ENCODE measurements at regions not wholly inside any gene's neighbourhood (a gene's known extent, or its start where the extent isn't known, plus 50 kb on each side); places are given as distances from the start of the nearest gene placed in this dataset.

DNA sequence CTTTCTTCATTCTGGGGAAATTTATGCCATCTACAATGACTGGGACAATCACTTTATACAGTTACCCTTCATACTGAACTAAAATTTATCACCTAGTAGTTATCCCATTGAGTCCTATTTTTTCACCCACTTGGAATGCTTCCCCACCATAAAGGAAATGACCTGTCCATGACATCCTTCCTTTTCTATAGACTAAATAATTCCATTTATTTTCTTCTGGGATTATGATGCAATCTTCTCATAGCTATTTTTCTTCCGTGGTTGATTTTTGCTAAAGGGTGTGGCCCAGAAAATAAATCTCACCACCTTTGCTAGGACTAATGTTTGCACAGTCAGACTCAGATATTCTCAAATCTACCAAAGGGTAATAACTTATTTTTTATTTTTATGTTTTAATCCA is 186.1 kb upstream of the NRXN1 start:
- DNase-seq = no peak
- H3F3A ChIP-seq (ENCODE audit: insufficient read depth, low read length) = no peaks in the 10 kb centered on the region
- H3K27me3 ChIP-seq (replicated peaks; ENCODE audit: insufficient read depth, low read length) = no peaks in the 10 kb centered on the region
- no peak overlapping the region for H2AFZ ChIP-seq (ENCODE audit: low read length)
- no peaks in the 10 kb centered on the region for H3K36me3 ChIP-seq (replicated peaks; ENCODE audit: insufficient read depth, low read length)
- H3K4me3 ChIP-seq (ENCODE audit: low read length) = no peak overlapping the region
- H3K9me3 ChIP-seq (replicated peaks; ENCODE audit: insufficient read depth, low read length) = no peaks in the 10 kb centered on the region
- no peaks in the 10 kb centered on the region for H3K79me2 ChIP-seq (ENCODE audit: low read length)
- no peaks in the 10 kb centered on the region for H3K9me2 ChIP-seq (replicated peaks; ENCODE audit: insufficient read depth, low read length)
- H3K4me2 ChIP-seq (ENCODE audit: low read depth, low read length) = no peak overlapping the region
- no peak overlapping the region for H3K27ac ChIP-seq (ENCODE audit: low read length)
- H3K4me1 ChIP-seq (ENCODE audit: low read length) = no peaks in the 10 kb centered on the region
- no peaks in the 10 kb centered on the region for H4K20me1 ChIP-seq (ENCODE audit: insufficient read depth, low read length)
- TF ChIP-seq, protein P1, sequence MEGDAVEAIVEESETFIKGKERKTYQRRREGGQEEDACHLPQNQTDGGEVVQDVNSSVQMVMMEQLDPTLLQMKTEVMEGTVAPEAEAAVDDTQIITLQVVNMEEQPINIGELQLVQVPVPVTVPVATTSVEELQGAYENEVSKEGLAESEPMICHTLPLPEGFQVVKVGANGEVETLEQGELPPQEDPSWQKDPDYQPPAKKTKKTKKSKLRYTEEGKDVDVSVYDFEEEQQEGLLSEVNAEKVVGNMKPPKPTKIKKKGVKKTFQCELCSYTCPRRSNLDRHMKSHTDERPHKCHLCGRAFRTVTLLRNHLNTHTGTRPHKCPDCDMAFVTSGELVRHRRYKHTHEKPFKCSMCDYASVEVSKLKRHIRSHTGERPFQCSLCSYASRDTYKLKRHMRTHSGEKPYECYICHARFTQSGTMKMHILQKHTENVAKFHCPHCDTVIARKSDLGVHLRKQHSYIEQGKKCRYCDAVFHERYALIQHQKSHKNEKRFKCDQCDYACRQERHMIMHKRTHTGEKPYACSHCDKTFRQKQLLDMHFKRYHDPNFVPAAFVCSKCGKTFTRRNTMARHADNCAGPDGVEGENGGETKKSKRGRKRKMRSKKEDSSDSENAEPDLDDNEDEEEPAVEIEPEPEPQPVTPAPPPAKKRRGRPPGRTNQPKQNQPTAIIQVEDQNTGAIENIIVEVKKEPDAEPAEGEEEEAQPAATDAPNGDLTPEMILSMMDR (IDR thresholded peaks at IDR 0.05; ENCODE audit: low read length) = no peak
- no peak overlapping the region for H3K9ac ChIP-seq (ENCODE audit: low read length)

DNA sequence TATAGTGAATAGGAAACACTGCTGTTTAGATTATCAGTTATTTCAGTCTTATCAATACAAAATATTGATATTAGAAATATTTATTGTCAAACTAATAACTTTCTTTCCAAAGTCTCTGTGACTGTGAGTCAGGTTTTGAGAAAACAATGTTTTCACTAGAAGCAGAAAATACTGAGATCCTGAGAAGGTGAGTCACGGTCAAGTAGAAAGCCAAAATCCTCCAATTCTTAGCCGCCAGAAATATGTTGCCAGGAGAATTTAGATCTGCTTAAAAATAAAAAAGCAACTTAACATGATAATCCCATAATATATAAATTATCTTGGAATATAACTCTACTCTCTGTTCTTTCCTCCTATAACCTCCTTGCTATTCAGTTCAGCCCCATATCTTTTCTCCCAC is 181.9 kb upstream of the NRXN1 start:
- no peaks in the 10 kb centered on the region for H3F3A ChIP-seq (ENCODE audit: insufficient read depth, low read length)
- H4K20me1 ChIP-seq (ENCODE audit: insufficient read depth, low read length) = no peaks in the 10 kb centered on the region
- no peaks in the 10 kb centered on the region for H3K9me3 ChIP-seq (replicated peaks; ENCODE audit: insufficient read depth, low read length)
- DNase-seq = no peak
- H3K9me2 ChIP-seq (replicated peaks; ENCODE audit: insufficient read depth, low read length) = no peaks in the 10 kb centered on the region
- H3K4me2 ChIP-seq (ENCODE audit: low read depth, low read length) = no peak overlapping the region
- no peaks in the 10 kb centered on the region for H3K4me1 ChIP-seq (ENCODE audit: low read length)
- no peak overlapping the region for H2AFZ ChIP-seq (ENCODE audit: low read length)
- no peaks in the 10 kb centered on the region for H3K79me2 ChIP-seq (ENCODE audit: low read length)
- no peak for TF ChIP-seq EZH2 (optimal IDR thresholded peaks at IDR 0.05; ENCODE audit: low read depth, low read length)
- TF ChIP-seq, protein P1 (IDR thresholded peaks at IDR 0.05; ENCODE audit: low read length) = no peak
- no peak for TF ChIP-seq EZH2phosphoT487 (IDR thresholded peaks at IDR 0.05; ENCODE audit: low read length)
- H3K4me3 ChIP-seq (ENCODE audit: low read length) = no peak overlapping the region
- no peaks in the 10 kb centered on the region for H3K36me3 ChIP-seq (replicated peaks; ENCODE audit: insufficient read depth, low read length)
- H3K9ac ChIP-seq (ENCODE audit: low read length) = no peak overlapping the region
- H3K27me3 ChIP-seq (replicated peaks; ENCODE audit: insufficient read depth, low read length) = no peaks in the 10 kb centered on the region
- H3K27ac ChIP-seq (ENCODE audit: low read length) = no peak overlapping the region

- Histone ChIP-seq H3K9ac (ENCODE audit: low read length) (no peak overlapping the region), H4K20me1 (ENCODE audit: insufficient read depth, low read length) (no peaks in the 10 kb centered on the region), H3K27ac (ENCODE audit: low read length) (no peak overlapping the region), H3F3A (ENCODE audit: insufficient read depth, low read length) (no peaks in the 10 kb centered on the region), H3K27me3 (replicated peaks; ENCODE audit: insufficient read depth, low read length) (no peaks in the 10 kb centered on the region), H3K4me2 (ENCODE audit: low read depth, low read length) (no peak overlapping the region), H3K4me1 (ENCODE audit: low read length) (no peaks in the 10 kb centered on the region), H3K79me2 (ENCODE audit: low read length) (no peaks in the 10 kb centered on the region), H3K9me2 (replicated peaks; ENCODE audit: insufficient read depth, low read length) (no peaks in the 10 kb centered on the region), H2AFZ (ENCODE audit: low read length) (no peak overlapping the region), H3K4me3 (ENCODE audit: low read length) (no peak overlapping the region), H3K9me3 (replicated peaks; ENCODE audit: insufficient read depth, low read length) (no peaks in the 10 kb centered on the region), H3K36me3 (replicated peaks; ENCODE audit: insufficient read depth, low read length) (no peaks in the 10 kb centered on the region)
- no peak for TF ChIP-seq EZH2 (optimal IDR thresholded peaks at IDR 0.05; ENCODE audit: low read depth, low read length)
- TF ChIP-seq, protein P1 (IDR thresholded peaks at IDR 0.05; ENCODE audit: low read length) = no peak
- no peak for TF ChIP-seq EZH2phosphoT487 (IDR thresholded peaks at IDR 0.05; ENCODE audit: low read length)
- peak; percentile 32 for DNase-seq
These were observed 180.4 kb upstream of the NRXN1 start for GRCh38 chr2:51212374-51212773.
